ENCODE measurements at regions not wholly inside any gene's neighbourhood (a gene's known extent, or its start where the extent isn't known, plus 50 kb on each side); places are given as distances from the start of the nearest gene placed in this dataset.
A peak's percentile ranks its signal among the peaks of the same experiment; 100 is the strongest.

- H2AFZ ChIP-seq (ENCODE audit: insufficient read depth, low read depth, low read length, poor library complexity, severe bottlenecking): peak overlapping the region; percentile 0
- no peaks in the 10 kb centered on the region for H3K27me3 ChIP-seq (replicated peaks in 1 of 4; ENCODE audit: control extremely low read depth in 1 of 4, control insufficient read depth in 3 of 4, insufficient read depth in 4 of 4, low read length in 3 of 4)
- no peak overlapping the region for H3K9ac ChIP-seq (ENCODE audit: low read length)
- ATAC-seq (ENCODE audit: low read depth) (no peak), DNase-seq (no peak)
- no peak for TF ChIP-seq EZH2 (IDR thresholded peaks at IDR 0.05; ENCODE audit: borderline replicate concordance, insufficient read depth, low read depth, low read length, poor library complexity, severe bottlenecking)
- no peak for TF ChIP-seq CTCF (IDR thresholded peaks at IDR 0.05)
- H3K4me2 ChIP-seq (replicated peaks; ENCODE audit: low read depth, low read length, poor library complexity, severe bottlenecking): no peak overlapping the region
- H3K27ac ChIP-seq (ENCODE audit: low read length in 2 of 2): no peak overlapping the region
- ChIA-PET POLR2A (no interaction called here), CTCF (interaction anchor here (1.6 to 1.9 kb wide), 2 partner anchors 11 to 218 kb away, joined by 5 to 6 read pairs; partner anchors contain the start of gene TRIB2)
- H3K36me3 ChIP-seq (replicated peaks in 1 of 2; ENCODE audit: control extremely low read depth in 1 of 2, control insufficient read depth in 1 of 2, extremely low read depth in 1 of 2, insufficient read depth in 2 of 2, low read length in 1 of 2): no peaks in the 10 kb centered on the region
- no peaks in the 10 kb centered on the region for H3K79me2 ChIP-seq (ENCODE audit: control insufficient read depth, insufficient read depth, low read length)
- WGBS (ENCODE audit: insufficient coverage): 100% methylated on average over 1 of the region's 3 CpGs
- H4K20me1 ChIP-seq (ENCODE audit: control insufficient read depth, insufficient read depth, low read length, poor library complexity, severe bottlenecking): no peaks in the 10 kb centered on the region
- H3K27me3 Mint-ChIP-seq: no peaks in the 10 kb centered on the region
- no peaks in the 10 kb centered on the region for H3K9me3 ChIP-seq (ENCODE audit: control extremely low read depth in 1 of 3, control insufficient read depth in 2 of 3, insufficient read depth in 1 of 3, low read length in 2 of 3)
- no peaks in the 10 kb centered on the region for H3K9me3 Mint-ChIP-seq (ENCODE audit: insufficient read depth)
- peaks cover 60% of the 10 kb centered on the region for H3K4me1 Mint-ChIP-seq
- H3K4me3 ChIP-seq (ENCODE audit: control extremely low read depth in 1 of 5, extremely low read depth in 1 of 5, insufficient read depth in 1 of 5, low read depth in 2 of 5, low read length in 4 of 5): no peak overlapping the region
- no peak overlapping the region for H3K4me3 Mint-ChIP-seq
- H3K4me1 ChIP-seq (ENCODE audit: control insufficient read depth in 2 of 2, insufficient read depth in 2 of 2, low read length in 2 of 2): peaks cover 48% of the 10 kb centered on the region in 2 donors
- intact Hi-C loops (cut with micrococcal nuclease): no loop called here
- H3K27ac Mint-ChIP-seq: no peak overlapping the region
These were observed 218.4 kb upstream of the TRIB2 start for GRCh38 chr2:12498286-12498685.

GRCh38 chr2:12498704-12499103, 218.0 kb upstream of the TRIB2 start:
- no peak for DNase-seq
- no peak for ATAC-seq (ENCODE audit: low read depth)
- H3K9me3 Mint-ChIP-seq (ENCODE audit: insufficient read depth): no peaks in the 10 kb centered on the region
- Histone ChIP-seq H3K9ac (ENCODE audit: low read length) (no peak overlapping the region), H3K27me3 (replicated peaks in 1 of 4; ENCODE audit: control extremely low read depth in 1 of 4, control insufficient read depth in 3 of 4, insufficient read depth in 4 of 4, low read length in 3 of 4) (no peaks in the 10 kb centered on the region), H4K20me1 (ENCODE audit: control insufficient read depth, insufficient read depth, low read length, poor library complexity, severe bottlenecking) (no peaks in the 10 kb centered on the region), H2AFZ (ENCODE audit: insufficient read depth, low read depth, low read length, poor library complexity, severe bottlenecking) (no peak overlapping the region), H3K4me3 (ENCODE audit: control extremely low read depth in 1 of 5, extremely low read depth in 1 of 5, insufficient read depth in 1 of 5, low read depth in 2 of 5, low read length in 4 of 5) (no peak overlapping the region), H3K4me2 (replicated peaks; ENCODE audit: low read depth, low read length, poor library complexity, severe bottlenecking) (no peak overlapping the region), H3K36me3 (replicated peaks in 1 of 2; ENCODE audit: control extremely low read depth in 1 of 2, control insufficient read depth in 1 of 2, extremely low read depth in 1 of 2, insufficient read depth in 2 of 2, low read length in 1 of 2) (no peaks in the 10 kb centered on the region), H3K79me2 (ENCODE audit: control insufficient read depth, insufficient read depth, low read length) (no peaks in the 10 kb centered on the region), H3K4me1 (ENCODE audit: control insufficient read depth in 2 of 2, insufficient read depth in 2 of 2, low read length in 2 of 2) (peaks cover 50 to 52% of the 10 kb centered on the region in 2 donors), H3K27ac (ENCODE audit: low read length in 2 of 2) (no peak overlapping the region), H3K9me3 (ENCODE audit: control extremely low read depth in 1 of 3, control insufficient read depth in 2 of 3, insufficient read depth in 1 of 3, low read length in 2 of 3) (no peaks in the 10 kb centered on the region)
- peaks cover 61% of the 10 kb centered on the region for H3K4me1 Mint-ChIP-seq
- H3K27me3 Mint-ChIP-seq: no peaks in the 10 kb centered on the region
- H3K27ac Mint-ChIP-seq: no peak overlapping the region
- POLR2A ChIA-PET: no interaction called here
- WGBS (ENCODE audit: insufficient coverage): 92% methylated on average over 1 of the region's 1 CpG
- TF ChIP-seq CTCF (IDR thresholded peaks at IDR 0.05): no peak
- no peak for TF ChIP-seq EZH2 (IDR thresholded peaks at IDR 0.05; ENCODE audit: borderline replicate concordance, insufficient read depth, low read depth, low read length, poor library complexity, severe bottlenecking)
- intact Hi-C loops (cut with micrococcal nuclease): no loop called here
- CTCF ChIA-PET: interaction anchor here (1.6 to 1.9 kb wide), 2 partner anchors 11 to 218 kb away, joined by 5 to 6 read pairs; partner anchors contain the start of gene TRIB2
- no peak overlapping the region for H3K4me3 Mint-ChIP-seq

All from B cell (primary cell).